Mesothelial cell of epicardium (in vitro differentiated cells): ENCODE measurements at regions not wholly inside any gene's neighbourhood (a gene's known extent, or its start where the extent isn't known, plus 50 kb on each side); places are given as distances from the start of the nearest gene placed in this dataset.

ENCODE experiments used
- DNase-seq, 2 experiments: peaks; one replicate each; pipeline ENCODE4 v3.0.0; 2021; ENCODE audit warnings: low spot score in 2 of 2; ENCODE audit not compliant: unreplicated experiment in 2 of 2
- H3K27ac Mint-ChIP-seq: 2 replicates; pipeline ENCODE4 v1.8.0; 2021; ENCODE audit warnings: mixed read lengths
- H3K27me3 Mint-ChIP-seq: 2 replicates; pipeline ENCODE4 v1.8.0; 2021; ENCODE audit warnings: low read depth, mixed read lengths
- H3K36me3 Mint-ChIP-seq: 2 replicates; pipeline ENCODE4 v1.8.0; 2021; ENCODE audit warnings: mixed read lengths
- H3K4me1 Mint-ChIP-seq: 2 replicates; pipeline ENCODE4 v1.8.0; 2021; ENCODE audit warnings: mixed read lengths
- H3K4me3 Mint-ChIP-seq: 2 replicates; pipeline ENCODE4 v1.8.0; 2021; ENCODE audit warnings: mild to moderate bottlenecking, moderate library complexity, mixed read lengths
- H3K9me3 Mint-ChIP-seq: 2 replicates; pipeline ENCODE4 v1.8.0; 2021; ENCODE audit warnings: mixed read lengths
- TF ChIP-seq, protein P1 (sequence below): fragments of 200-600 bp; sonication (generic); IDR thresholded peaks from one replicate; pipeline ENCODE4 v1.5.0; 2021; ENCODE audit warnings: antibody characterized with exemption; ENCODE audit not compliant: unreplicated experiment

DNA sequence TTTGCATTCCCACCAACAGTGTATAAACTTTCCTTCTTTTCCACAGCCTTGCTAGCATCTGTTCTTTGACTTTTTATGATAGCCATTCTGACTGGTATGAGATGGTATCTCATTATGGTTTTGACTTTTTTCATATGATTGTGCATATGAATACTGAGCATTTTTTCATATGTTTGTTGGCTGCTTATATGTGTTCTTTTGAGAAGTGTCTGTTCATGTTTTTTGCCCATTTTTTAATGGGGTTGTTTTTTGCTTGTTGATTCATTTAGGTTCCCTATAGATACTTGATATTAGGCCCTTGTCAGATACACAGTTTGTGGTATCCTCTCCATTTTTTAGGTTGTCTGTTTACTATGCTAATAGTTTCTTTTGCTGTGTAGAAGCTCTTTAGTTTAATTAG, 185.8 kb upstream of the SPAG17 start:
- Mint-ChIP-seq H3K27me3 (no peaks in the 10 kb centered on the region), H3K27ac (no peak overlapping the region), H3K9me3 (peaks cover 68% of the 10 kb centered on the region), H3K36me3 (peaks cover 2% of the 10 kb centered on the region), H3K4me3 (no peak overlapping the region), H3K4me1 (no peaks in the 10 kb centered on the region)
- no peak for DNase-seq
- TF ChIP-seq, protein P1, sequence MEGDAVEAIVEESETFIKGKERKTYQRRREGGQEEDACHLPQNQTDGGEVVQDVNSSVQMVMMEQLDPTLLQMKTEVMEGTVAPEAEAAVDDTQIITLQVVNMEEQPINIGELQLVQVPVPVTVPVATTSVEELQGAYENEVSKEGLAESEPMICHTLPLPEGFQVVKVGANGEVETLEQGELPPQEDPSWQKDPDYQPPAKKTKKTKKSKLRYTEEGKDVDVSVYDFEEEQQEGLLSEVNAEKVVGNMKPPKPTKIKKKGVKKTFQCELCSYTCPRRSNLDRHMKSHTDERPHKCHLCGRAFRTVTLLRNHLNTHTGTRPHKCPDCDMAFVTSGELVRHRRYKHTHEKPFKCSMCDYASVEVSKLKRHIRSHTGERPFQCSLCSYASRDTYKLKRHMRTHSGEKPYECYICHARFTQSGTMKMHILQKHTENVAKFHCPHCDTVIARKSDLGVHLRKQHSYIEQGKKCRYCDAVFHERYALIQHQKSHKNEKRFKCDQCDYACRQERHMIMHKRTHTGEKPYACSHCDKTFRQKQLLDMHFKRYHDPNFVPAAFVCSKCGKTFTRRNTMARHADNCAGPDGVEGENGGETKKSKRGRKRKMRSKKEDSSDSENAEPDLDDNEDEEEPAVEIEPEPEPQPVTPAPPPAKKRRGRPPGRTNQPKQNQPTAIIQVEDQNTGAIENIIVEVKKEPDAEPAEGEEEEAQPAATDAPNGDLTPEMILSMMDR, result no peak

DNA sequence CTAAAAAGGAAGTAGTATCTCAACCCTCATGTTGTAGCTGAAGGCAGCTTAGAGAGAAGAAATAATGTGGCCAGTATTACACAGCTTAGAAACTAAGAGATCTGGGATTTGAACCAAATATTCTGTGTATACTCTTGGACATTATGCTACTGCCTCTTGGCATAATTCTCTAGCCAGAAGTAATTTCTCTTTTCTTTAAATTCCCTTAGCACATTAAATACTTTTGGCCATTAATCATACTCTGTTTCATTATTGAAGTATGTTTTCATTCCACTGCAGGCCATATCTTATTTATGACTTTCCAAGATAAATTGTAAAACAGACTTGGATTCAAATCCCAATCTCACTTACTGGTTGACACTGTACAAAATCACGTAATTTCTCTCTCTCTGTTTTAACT, 181.3 kb upstream of the SPAG17 start:
- TF ChIP-seq, protein P1, result no peak
- peaks cover 70% of the 10 kb centered on the region for H3K9me3 Mint-ChIP-seq
- no peak overlapping the region for H3K4me3 Mint-ChIP-seq
- DNase-seq, result no peak
- H3K27ac Mint-ChIP-seq, result no peak overlapping the region
- no peaks in the 10 kb centered on the region for H3K4me1 Mint-ChIP-seq
- H3K27me3 Mint-ChIP-seq, result no peaks in the 10 kb centered on the region
- H3K36me3 Mint-ChIP-seq, result peaks cover 4% of the 10 kb centered on the region

DNA sequence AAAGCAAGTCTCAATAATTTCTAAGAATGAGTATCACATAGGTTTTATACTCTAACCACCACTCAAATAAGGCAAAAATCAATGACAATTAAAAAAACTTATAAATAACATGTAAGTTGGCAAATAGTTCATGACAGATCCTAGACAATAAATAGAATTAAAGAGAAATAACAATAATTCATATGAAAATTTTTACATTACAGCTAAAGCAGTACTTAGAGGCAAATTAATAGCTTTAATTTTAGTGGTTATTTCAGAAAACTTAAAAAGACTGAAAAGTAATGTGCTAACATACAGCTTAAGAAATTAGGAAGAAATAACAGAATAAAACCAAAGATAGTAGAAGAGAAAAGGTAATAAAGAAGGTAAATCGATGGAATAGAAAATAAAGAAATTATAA, 179.9 kb upstream of the SPAG17 start:
- no peaks in the 10 kb centered on the region for H3K27me3 Mint-ChIP-seq
- TF ChIP-seq, protein P1, result no peak
- H3K27ac Mint-ChIP-seq, result no peak overlapping the region
- H3K4me3 Mint-ChIP-seq, result no peak overlapping the region
- H3K4me1 Mint-ChIP-seq, result no peaks in the 10 kb centered on the region
- peaks cover 4% of the 10 kb centered on the region for H3K36me3 Mint-ChIP-seq
- no peak for DNase-seq
- H3K9me3 Mint-ChIP-seq, result peaks cover 67% of the 10 kb centered on the region

DNA sequence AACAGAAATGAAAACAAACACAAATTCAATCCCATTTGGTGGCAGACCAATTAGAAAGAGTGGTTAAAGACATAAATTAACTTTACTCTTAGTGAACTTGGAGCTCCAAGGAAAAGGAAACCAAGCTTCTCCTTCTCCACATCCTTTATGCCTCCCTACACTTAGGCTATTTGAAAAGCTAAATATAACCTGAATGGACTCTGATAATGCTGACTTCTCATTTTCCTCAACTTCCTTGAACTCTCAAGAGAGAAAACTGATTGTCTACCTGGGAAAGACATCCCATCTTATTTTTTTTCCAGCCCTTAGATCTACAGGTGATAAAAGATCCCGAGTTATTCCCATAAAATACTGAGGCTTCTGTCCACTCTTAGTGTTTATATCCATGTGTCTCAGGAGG, 178.4 kb upstream of the SPAG17 start:
- peaks cover 4% of the 10 kb centered on the region for H3K36me3 Mint-ChIP-seq
- no peak for DNase-seq
- no peak overlapping the region for H3K27ac Mint-ChIP-seq
- no peak overlapping the region for H3K4me3 Mint-ChIP-seq
- no peaks in the 10 kb centered on the region for H3K4me1 Mint-ChIP-seq
- TF ChIP-seq, protein P1, result no peak
- peaks cover 64% of the 10 kb centered on the region for H3K9me3 Mint-ChIP-seq
- no peaks in the 10 kb centered on the region for H3K27me3 Mint-ChIP-seq

DNA sequence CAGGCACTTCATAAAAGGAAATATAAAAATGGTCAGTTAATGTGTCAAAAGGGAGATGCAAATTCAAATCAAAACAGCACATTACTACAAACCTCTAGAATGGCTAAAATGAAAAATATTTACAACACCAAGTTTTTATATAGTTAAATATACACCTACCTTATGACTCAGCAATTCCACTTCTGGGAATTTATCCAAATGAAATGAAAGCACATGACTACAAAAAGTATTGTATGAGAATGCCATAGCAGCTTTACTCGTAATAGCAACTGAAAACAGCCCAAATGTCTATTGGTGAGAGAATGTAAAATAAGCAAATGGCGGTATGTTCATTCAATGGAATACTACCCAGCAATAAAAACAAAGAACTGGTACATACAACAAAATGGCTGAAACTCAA, 175.8 kb upstream of the SPAG17 start:
- TF ChIP-seq, protein P1, result no peak
- peaks cover 4% of the 10 kb centered on the region for H3K36me3 Mint-ChIP-seq
- no peaks in the 10 kb centered on the region for H3K27me3 Mint-ChIP-seq
- H3K4me3 Mint-ChIP-seq, result no peak overlapping the region
- H3K4me1 Mint-ChIP-seq, result no peaks in the 10 kb centered on the region
- peaks cover 61% of the 10 kb centered on the region for H3K9me3 Mint-ChIP-seq
- DNase-seq, result no peak
- no peak overlapping the region for H3K27ac Mint-ChIP-seq

DNA sequence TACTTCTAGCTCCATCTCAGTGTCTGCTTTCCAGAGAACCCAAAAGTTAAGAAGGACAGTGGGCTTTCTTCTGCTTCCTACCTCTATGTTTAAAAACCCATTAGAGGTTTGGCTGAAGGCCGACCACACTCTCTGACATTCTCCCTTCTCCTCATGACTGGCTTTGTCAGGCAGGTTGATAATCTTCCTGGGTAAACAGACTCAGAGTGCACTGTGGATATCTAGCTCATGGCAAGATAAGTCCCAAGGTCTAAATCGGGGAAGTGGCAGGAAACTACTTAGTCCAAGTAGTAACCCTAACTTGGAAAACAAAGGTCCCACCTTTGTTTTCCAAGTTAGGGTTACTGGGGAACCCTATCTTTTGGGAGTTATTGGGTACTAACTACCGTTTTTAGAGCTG, 161.9 kb upstream of the SPAG17 start:
- TF ChIP-seq, protein P1, result no peak
- H3K4me3 Mint-ChIP-seq, result no peak overlapping the region
- no peaks in the 10 kb centered on the region for H3K4me1 Mint-ChIP-seq
- peaks cover 8% of the 10 kb centered on the region for H3K27me3 Mint-ChIP-seq
- H3K9me3 Mint-ChIP-seq, result peaks cover 13% of the 10 kb centered on the region
- no peaks in the 10 kb centered on the region for H3K36me3 Mint-ChIP-seq
- no peak for DNase-seq
- H3K27ac Mint-ChIP-seq, result no peak overlapping the region
